H7 (cell line): ENCODE measurements at regions not wholly inside any gene's neighbourhood (a gene's known extent, or its start where the extent isn't known, plus 50 kb on each side); places are given as distances from the start of the nearest gene placed in this dataset.

Experiments
- DNase-seq: peaks from one replicate; pipeline ENCODE4 v3.0.0; 2012
- H3K27me3 ChIP-seq: 2 replicates; pipeline ENCODE4 v1.6.0; 2011; ENCODE audit warnings: mild to moderate bottlenecking, low read length; ENCODE audit not compliant: control insufficient read depth, insufficient read depth
- H3K36me3 ChIP-seq: replicated peaks from 2 replicates; pipeline ENCODE4 v1.5.1; 2011; ENCODE audit warnings: low read length; ENCODE audit not compliant: control insufficient read depth, insufficient read depth
- H3K4me3 ChIP-seq: 2 replicates; pipeline ENCODE4 v1.5.1; 2011; ENCODE audit warnings: low read depth, mild to moderate bottlenecking, control low read depth, low read length, moderate library complexity; ENCODE audit not compliant: insufficient read depth

DNA sequence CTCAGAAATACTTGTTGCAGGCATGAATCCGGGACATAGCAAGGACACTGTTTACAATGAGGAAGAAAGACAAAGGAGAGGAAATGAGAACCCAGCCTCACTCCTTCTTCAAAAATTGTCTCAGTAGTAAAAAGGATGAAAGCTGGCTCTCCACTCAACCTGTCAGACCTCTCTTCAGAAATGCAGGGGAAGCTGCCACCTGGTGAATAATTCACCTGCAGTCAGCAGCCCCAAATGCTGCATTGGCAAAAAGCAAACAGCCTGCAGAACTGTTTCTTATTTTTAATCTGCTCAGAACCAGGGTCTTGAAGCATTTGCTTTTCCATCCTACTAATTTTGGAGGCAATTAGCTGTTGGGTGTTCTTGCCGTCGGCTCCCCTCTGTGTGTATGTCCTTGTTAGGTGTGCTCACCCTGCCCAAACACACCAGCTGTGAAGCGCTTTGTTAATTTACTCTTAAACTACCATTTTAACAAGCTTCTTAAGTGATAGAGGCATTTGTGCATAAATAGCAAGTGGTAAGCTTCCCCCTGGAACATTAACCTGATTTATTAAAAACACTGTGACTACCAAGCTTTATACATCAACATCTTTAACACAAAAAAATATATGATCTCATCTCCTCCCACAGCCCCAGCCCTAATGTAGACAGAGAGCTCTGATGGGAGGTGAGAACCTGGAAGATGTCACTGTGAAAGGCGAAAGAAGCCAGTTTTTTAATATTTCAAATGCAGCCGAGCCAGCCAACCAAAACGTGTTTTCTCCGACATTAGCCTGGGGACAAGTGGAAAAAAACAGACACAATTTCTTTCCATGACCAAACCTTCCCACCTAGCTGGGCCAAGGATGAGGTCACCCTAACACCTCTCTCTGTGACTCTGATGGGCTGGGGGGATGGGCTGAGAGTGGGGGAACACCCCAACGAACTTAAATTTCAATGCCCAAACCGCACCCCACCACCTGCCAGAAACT, 451.0 kb upstream of the SULF2 start:
- Histone ChIP-seq H3K4me3 (no peak overlapping the region), H3K27me3 (no peaks in the 10 kb centered on the region), H3K36me3 (no peaks in the 10 kb centered on the region)
- no peak for DNase-seq

DNA sequence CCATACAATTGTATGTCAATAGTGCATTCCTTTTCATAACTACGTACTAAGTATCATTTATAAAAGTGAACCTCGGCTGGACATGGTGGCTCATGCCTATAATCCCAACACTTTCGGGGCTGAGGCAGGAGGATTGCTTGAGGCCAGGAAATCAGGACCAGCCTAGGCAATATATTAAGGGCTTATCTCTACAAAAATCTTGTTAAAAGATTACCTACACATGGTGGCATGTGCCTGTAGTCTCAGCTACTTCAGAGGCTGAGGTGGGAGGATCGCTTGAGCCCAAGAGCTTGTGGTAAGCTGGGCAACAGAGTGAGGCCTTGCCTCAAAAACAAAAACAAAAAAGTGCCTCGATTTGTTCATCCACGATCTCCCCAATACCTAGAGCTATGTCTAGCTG, 449.7 kb upstream of the SULF2 start:
- H3K4me3 ChIP-seq, result no peak overlapping the region
- H3K27me3 ChIP-seq, result no peaks in the 10 kb centered on the region
- DNase-seq, result no peak
- H3K36me3 ChIP-seq, result no peaks in the 10 kb centered on the region

DNA sequence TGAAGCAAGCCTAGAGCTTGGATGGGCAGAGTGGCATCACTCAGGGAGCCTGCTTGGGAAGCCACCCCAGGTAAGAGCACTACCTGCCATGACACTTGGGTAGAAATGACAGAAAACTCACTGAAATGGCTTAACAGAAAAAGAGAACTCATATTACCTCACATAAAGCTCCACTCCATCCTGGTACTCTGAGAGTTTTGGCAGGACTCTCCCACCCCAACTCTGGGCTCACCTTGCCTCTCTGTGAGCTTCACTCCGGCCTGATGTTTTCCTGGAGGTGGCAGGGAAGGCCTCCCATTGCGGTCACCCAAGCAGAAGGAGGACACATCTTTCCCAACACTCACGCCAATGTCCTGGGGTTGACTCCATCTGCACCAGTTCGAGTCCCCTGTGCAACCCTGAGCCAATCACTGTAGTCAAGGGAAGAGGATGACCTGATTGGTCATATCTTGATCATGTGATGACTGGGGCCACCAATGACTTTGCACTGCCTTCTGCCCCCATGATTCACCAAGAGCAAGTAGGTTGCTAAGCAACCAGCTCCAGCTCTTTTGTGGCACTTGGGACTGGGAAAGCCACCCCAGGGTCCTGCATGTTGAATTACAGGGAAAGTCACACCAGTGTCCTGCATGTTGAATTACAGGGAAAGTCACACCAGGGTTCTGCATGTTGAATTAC, 446.1 kb upstream of the SULF2 start:
- Histone ChIP-seq H3K36me3 (no peaks in the 10 kb centered on the region), H3K27me3 (no peaks in the 10 kb centered on the region), H3K4me3 (no peak overlapping the region)
- no peak for DNase-seq

DNA sequence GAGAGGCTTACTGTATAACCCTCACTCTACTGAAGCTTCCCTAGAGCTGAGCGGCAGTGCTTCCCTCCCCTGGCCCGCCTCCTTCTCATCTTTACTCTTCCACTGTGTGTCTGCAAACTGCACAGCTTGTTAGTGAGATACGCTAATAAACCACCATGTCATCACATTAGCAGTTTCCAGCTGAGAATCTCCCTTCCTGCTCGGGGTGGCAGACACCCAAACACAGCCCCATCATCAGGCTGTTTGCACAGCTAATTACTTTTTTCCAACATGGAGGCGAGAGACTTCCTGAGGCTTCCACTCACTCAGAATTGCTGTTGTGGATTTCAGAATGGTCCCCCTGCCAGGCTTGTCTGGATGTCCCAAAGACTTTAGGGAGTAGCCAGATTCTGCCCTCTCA, 444.9 kb upstream of the SULF2 start:
- Histone ChIP-seq H3K36me3 (no peaks in the 10 kb centered on the region), H3K27me3 (no peaks in the 10 kb centered on the region), H3K4me3 (no peak overlapping the region)
- no peak for DNase-seq

GRCh38 chr20:48227381-48227780, 442.1 kb upstream of the SULF2 start:
- DNase-seq, result no peak
- H3K4me3 ChIP-seq, result no peak overlapping the region

DNA sequence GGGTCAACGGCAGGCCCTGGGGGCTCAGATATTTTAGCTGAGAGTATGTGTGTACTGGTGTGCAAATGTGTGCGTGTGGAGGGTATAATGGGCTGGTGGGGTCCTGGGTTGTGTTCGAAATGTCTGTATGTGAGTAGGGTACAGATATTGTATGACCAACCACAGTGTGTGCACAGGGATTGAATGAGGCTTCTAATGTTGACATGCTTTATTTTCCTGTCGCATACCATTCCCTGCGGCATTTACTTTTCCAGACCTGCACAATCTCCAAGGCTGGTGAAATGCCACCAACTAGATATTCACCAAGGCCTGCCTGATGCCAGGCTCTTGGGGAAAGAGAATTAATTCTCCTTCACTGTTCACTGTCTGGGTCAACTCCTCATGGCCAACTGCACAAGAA, 441.4 kb upstream of the SULF2 start:
- Histone ChIP-seq H3K4me3 (no peak overlapping the region), H3K36me3 (no peaks in the 10 kb centered on the region), H3K27me3 (no peaks in the 10 kb centered on the region)
- no peak for DNase-seq

More at GRCh38 chr20:48227381-48227780, 442.1 kb upstream of the SULF2 start:
- H3K36me3 ChIP-seq, result no peaks in the 10 kb centered on the region
- no peaks in the 10 kb centered on the region for H3K27me3 ChIP-seq

GRCh38 chr20:48224533-48225050, 439.3 kb upstream of the SULF2 start:
- no peak overlapping the region for H3K4me3 ChIP-seq
- no peak for DNase-seq
- no peaks in the 10 kb centered on the region for H3K27me3 ChIP-seq
- H3K36me3 ChIP-seq, result no peaks in the 10 kb centered on the region

DNA sequence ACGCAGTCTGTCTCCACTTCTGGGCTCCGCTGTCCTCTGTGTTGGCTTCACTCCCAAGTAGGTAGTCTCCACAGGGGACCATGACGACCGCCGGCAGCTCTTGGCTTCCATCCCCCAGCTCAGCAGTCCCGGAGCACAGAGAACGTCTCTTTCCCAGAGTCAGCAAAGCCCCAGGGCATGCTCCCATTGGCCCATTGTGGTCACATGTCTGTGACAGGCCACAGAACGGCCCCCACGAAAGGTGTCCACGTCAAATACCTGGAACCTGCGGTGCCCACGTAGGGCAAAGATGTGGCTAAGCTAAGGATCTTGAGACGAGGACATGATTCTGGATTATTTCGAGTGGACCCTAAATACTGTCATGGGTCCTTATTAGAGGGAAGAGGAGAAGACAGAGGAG, 438.4 kb upstream of the SULF2 start:
- Histone ChIP-seq H3K4me3 (no peak overlapping the region), H3K36me3 (no peaks in the 10 kb centered on the region), H3K27me3 (no peaks in the 10 kb centered on the region)
- no peak for DNase-seq

DNA sequence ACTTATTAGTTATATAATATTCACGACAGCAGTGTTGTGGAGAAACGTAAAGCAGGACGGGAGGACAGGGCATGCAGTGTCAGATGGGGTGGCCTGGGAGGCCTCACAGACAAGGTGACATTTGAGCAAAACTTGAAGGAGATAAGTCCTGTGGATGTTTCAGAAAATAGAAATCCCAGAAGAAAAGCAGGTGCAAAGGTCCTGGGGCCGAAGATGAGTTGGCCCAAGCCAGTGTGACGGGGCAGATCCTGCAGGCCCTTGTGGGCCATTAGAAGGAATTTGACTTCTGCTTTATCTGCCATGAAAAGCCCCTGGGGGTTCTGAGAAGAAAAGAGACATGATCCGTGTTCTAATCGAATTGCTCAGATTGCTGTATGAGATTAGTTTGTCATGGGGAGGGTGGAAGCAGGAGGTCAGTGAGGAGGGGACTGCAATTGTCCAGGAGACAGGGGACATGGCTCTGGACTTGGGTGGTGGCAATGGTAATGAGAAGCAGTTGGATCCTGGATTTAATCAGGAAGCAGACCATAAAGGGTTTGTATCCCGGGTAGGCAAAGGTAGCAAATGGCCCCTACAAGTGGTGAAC, 437.4 kb upstream of the SULF2 start:
- DNase-seq, result no peak
- no peaks in the 10 kb centered on the region for H3K27me3 ChIP-seq
- H3K36me3 ChIP-seq, result no peaks in the 10 kb centered on the region
- no peak overlapping the region for H3K4me3 ChIP-seq

GRCh38 chr20:48220033-48220633, 434.9 kb upstream of the SULF2 start:
- Histone ChIP-seq H3K27me3 (no peaks in the 10 kb centered on the region), H3K36me3 (no peaks in the 10 kb centered on the region), H3K4me3 (no peak overlapping the region)
- DNase-seq, result no peak

GRCh38 chr20:48219306-48219705, 434.0 kb upstream of the SULF2 start:
- DNase-seq, result no peak
- H3K4me3 ChIP-seq, result no peak overlapping the region
- no peaks in the 10 kb centered on the region for H3K36me3 ChIP-seq

GRCh38 chr20:48217190-48217589, 431.9 kb upstream of the SULF2 start:
- Histone ChIP-seq H3K4me3 (no peak overlapping the region), H3K27me3 (no peaks in the 10 kb centered on the region), H3K36me3 (no peaks in the 10 kb centered on the region)
- no peak for DNase-seq

More at GRCh38 chr20:48219306-48219705, 434.0 kb upstream of the SULF2 start:
- no peaks in the 10 kb centered on the region for H3K27me3 ChIP-seq

DNA sequence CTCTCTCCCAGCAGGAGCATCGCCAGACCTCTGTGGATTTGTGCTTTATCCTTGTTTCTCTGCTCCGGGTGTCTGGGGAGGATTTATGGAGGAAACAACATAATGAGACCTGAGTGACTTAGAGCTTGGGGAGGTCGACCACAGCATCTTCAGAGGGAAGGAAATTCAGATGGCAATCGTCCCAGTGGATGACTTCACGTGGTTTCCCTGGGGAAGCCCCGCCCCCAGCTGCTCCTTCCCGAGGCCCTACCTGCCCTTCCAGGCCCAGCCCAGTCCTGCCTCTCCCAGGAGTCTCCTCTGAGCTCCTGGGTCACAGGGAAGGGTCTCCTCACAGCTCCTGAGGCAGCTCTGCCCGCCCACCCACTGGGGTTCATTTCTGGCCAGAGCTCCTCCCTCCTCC, 430.3 kb upstream of the SULF2 start:
- peak; percentile 72 for DNase-seq
- Histone ChIP-seq H3K36me3 (no peaks in the 10 kb centered on the region), H3K27me3 (no peaks in the 10 kb centered on the region), H3K4me3 (no peak overlapping the region)

- Histone ChIP-seq H3K36me3 (no peaks in the 10 kb centered on the region), H3K4me3 (no peak overlapping the region), H3K27me3 (no peaks in the 10 kb centered on the region)
- no peak for DNase-seq
Observed at GRCh38 chr20:48214601-48215000, 429.3 kb upstream of the SULF2 start.
